ENCODE measurements at regions not wholly inside any gene's neighbourhood (a gene's known extent, or its start where the extent isn't known, plus 50 kb on each side); places are given as distances from the start of the nearest gene placed in this dataset.

DNA sequence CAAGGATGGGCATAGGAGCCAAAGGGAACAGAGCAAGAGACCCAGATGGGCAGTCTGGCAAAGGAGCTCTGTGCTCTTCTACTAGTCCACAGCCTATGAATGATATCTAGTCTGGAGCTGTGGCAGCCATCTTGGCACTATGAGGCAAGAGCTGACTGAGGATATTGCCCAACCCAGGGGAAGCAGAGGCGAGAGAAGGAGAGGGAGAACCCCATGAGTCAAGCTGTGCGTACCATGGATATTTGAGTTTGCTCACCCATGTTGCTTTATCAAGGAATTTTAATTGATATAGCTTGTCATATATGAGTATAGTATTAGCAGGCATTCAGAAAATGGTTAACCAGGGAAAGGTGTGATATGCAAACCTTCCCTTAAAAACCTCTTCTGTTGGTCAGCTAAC is 420.9 kb downstream of the PRDM2 start:
- H3K4me1 Mint-ChIP-seq (ENCODE audit: low read depth, unreplicated experiment): no peaks in the 10 kb centered on the region
- TF ChIP-seq, protein P1, sequence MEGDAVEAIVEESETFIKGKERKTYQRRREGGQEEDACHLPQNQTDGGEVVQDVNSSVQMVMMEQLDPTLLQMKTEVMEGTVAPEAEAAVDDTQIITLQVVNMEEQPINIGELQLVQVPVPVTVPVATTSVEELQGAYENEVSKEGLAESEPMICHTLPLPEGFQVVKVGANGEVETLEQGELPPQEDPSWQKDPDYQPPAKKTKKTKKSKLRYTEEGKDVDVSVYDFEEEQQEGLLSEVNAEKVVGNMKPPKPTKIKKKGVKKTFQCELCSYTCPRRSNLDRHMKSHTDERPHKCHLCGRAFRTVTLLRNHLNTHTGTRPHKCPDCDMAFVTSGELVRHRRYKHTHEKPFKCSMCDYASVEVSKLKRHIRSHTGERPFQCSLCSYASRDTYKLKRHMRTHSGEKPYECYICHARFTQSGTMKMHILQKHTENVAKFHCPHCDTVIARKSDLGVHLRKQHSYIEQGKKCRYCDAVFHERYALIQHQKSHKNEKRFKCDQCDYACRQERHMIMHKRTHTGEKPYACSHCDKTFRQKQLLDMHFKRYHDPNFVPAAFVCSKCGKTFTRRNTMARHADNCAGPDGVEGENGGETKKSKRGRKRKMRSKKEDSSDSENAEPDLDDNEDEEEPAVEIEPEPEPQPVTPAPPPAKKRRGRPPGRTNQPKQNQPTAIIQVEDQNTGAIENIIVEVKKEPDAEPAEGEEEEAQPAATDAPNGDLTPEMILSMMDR (IDR thresholded peaks at IDR 0.05; ENCODE audit: partially characterized antibody, unreplicated experiment): no peak

DNA sequence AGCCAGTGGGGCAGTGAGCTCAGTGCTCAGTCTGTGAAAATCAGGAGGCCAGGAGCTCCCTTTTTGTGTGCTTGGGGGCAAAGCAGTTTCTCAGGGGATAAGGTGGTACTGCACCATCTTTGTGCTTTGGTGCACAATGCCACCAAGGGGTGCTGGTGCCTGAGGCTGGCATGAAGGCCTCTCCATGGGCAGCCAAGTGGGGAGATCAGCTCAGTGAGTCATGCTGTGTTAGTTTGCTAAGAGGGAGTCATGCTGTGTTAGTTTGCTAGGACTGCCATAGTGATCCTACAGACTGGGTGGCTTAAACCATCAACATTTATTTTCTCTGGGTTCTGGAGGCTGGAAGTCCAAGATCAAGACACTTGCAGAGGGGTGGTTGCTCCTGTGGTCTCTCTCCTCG is 428.1 kb downstream of the PRDM2 start:
- Mint-ChIP-seq H3K27me3 (ENCODE audit: unreplicated experiment) (peaks cover 3% of the 10 kb centered on the region), H3K36me3 (ENCODE audit: unreplicated experiment) (no peaks in the 10 kb centered on the region), H3K4me1 (ENCODE audit: low read depth, unreplicated experiment) (no peaks in the 10 kb centered on the region), H3K27ac (ENCODE audit: unreplicated experiment) (no peak overlapping the region), H3K9me3 (ENCODE audit: unreplicated experiment) (no peaks in the 10 kb centered on the region), H3K4me3 (ENCODE audit: unreplicated experiment) (no peak overlapping the region)
- TF ChIP-seq, protein P1 (IDR thresholded peaks at IDR 0.05; ENCODE audit: partially characterized antibody, unreplicated experiment): no peak
- no peak for DNase-seq

More for the DNA sequence above, 420.9 kb downstream of the PRDM2 start:
- DNase-seq: no peak
- no peaks in the 10 kb centered on the region for H3K9me3 Mint-ChIP-seq (ENCODE audit: unreplicated experiment)
- H3K36me3 Mint-ChIP-seq (ENCODE audit: unreplicated experiment): peaks cover 7% of the 10 kb centered on the region
- H3K27ac Mint-ChIP-seq (ENCODE audit: unreplicated experiment): no peak overlapping the region
- peaks cover 3% of the 10 kb centered on the region for H3K27me3 Mint-ChIP-seq (ENCODE audit: unreplicated experiment)
- H3K4me3 Mint-ChIP-seq (ENCODE audit: unreplicated experiment): no peak overlapping the region

DNA sequence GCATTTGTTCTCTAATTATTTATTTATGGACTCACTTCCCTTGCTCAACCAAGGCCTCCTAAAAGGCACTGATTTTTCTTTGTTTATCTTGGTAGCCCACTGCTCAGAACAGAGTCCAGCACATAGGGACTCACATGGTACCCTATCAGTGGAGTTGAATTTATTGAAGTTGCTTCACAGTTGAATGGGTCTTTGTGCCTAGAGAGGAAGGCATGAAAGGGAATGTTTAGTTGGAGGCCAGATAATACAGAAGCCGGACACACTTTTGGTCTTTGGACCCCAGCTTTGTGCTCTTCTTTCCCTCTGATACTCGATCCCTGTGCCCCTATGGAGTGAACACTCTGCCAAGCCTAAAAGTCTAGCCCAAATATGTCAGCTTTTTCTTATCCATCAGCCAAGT is 429.0 kb downstream of the PRDM2 start:
- no peaks in the 10 kb centered on the region for H3K9me3 Mint-ChIP-seq (ENCODE audit: unreplicated experiment)
- no peak overlapping the region for H3K4me3 Mint-ChIP-seq (ENCODE audit: unreplicated experiment)
- TF ChIP-seq, protein P1 (IDR thresholded peaks at IDR 0.05; ENCODE audit: partially characterized antibody, unreplicated experiment): no peak
- no peaks in the 10 kb centered on the region for H3K4me1 Mint-ChIP-seq (ENCODE audit: low read depth, unreplicated experiment)
- no peak for DNase-seq
- peaks cover 3% of the 10 kb centered on the region for H3K27me3 Mint-ChIP-seq (ENCODE audit: unreplicated experiment)
- H3K36me3 Mint-ChIP-seq (ENCODE audit: unreplicated experiment): no peaks in the 10 kb centered on the region
- H3K27ac Mint-ChIP-seq (ENCODE audit: unreplicated experiment): no peak overlapping the region

DNA sequence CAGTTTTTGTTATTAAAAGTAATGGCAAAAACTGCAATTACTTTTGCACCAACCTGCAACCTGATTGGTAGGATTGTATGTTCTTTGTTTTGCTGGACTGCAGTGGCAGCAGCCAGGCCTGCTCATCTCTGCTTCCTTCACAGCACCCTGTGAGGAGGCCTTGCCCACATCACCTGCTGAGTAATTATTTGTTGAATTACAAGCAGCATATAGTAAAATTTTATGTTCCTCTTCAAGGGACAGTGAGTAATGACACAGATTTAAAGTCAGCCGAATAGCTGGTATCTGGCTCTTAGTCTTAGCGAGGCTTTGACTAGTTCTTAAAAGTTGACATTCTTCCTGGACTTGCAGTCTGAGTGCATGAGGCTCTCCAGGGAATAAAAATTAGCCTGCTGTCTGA is 435.1 kb downstream of the PRDM2 start:
- no peak overlapping the region for H3K4me3 Mint-ChIP-seq (ENCODE audit: unreplicated experiment)
- no peaks in the 10 kb centered on the region for H3K36me3 Mint-ChIP-seq (ENCODE audit: unreplicated experiment)
- DNase-seq: no peak
- H3K27me3 Mint-ChIP-seq (ENCODE audit: unreplicated experiment): peaks cover 4% of the 10 kb centered on the region
- no peak overlapping the region for H3K27ac Mint-ChIP-seq (ENCODE audit: unreplicated experiment)
- TF ChIP-seq, protein P1 (IDR thresholded peaks at IDR 0.05; ENCODE audit: partially characterized antibody, unreplicated experiment): no peak
- no peaks in the 10 kb centered on the region for H3K4me1 Mint-ChIP-seq (ENCODE audit: low read depth, unreplicated experiment)
- H3K9me3 Mint-ChIP-seq (ENCODE audit: unreplicated experiment): no peaks in the 10 kb centered on the region

DNA sequence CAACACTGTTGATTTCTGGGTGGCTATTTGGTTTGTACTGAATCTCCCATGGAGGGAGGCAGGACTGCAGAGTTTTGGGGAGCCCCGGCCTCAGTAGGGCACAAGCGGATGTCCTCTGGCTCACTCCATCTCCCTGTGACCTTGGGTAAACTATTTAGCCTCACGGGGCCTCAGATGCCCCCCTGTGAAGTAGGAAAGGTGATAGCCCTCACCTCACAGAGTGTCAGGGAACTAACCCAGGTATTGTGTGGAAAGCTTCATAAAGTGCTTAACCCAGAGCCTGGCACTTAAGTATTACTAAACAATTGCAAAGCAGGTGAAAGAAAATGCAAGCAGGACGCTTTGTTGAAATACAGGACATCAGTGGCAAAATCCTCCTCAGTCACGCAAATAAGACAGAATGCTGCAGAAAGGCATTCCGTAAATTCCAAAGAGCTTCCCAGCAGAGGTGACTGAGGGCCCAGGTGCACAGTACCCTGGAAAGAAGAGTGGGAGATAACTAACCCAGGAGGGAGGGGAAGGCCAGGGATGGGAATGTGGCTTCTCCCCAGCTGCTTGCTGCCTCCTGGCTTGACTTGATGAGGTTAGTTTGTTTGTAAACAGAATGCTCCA is 436.3 kb downstream of the PRDM2 start:
- H3K27me3 Mint-ChIP-seq (ENCODE audit: unreplicated experiment): peaks cover 4% of the 10 kb centered on the region
- H3K36me3 Mint-ChIP-seq (ENCODE audit: unreplicated experiment): no peaks in the 10 kb centered on the region
- H3K4me1 Mint-ChIP-seq (ENCODE audit: low read depth, unreplicated experiment): no peaks in the 10 kb centered on the region
- DNase-seq: no peak
- no peak overlapping the region for H3K4me3 Mint-ChIP-seq (ENCODE audit: unreplicated experiment)
- TF ChIP-seq, protein P1 (IDR thresholded peaks at IDR 0.05; ENCODE audit: partially characterized antibody, unreplicated experiment): no peak
- H3K27ac Mint-ChIP-seq (ENCODE audit: unreplicated experiment): no peak overlapping the region
- H3K9me3 Mint-ChIP-seq (ENCODE audit: unreplicated experiment): no peaks in the 10 kb centered on the region

Measured in glutamatergic neuron (in vitro differentiated cells).